BJ (cell line): ENCODE measurements at regions not wholly inside any gene's neighbourhood (a gene's known extent, or its start where the extent isn't known, plus 50 kb on each side); places are given as distances from the start of the nearest gene placed in this dataset.

Source experiments
- CTCF ChIA-PET: fragments of 350-600 bp; formaldehyde crosslinking; extraction: SDS; loops from one replicate; lab custom pipeline; 2021; ENCODE audit warnings: antibody characterized with exemption, inconsistent platforms; lab: Yijun Ruan, JAX
- POLR2A ChIA-PET: fragments of 300-600 bp; sonication (Branson Sonifier 250); formaldehyde crosslinking; extraction: SDS; loops from one replicate; lab custom pipeline; 2021; ENCODE audit warnings: antibody characterized with exemption; lab: Charles Lee
- DNase-seq: peaks from one replicate; pipeline ENCODE4 v3.0.0-alpha.2; 2011; ENCODE audit warnings: low read depth
- H3K27me3 ChIP-seq: 2 replicates; pipeline ENCODE4 v1.6.0; 2011; ENCODE audit warnings: low read length; ENCODE audit not compliant: control insufficient read depth, insufficient read depth
- H3K36me3 ChIP-seq: 2 replicates; pipeline ENCODE4 v1.5.1; 2011; ENCODE audit warnings: low read length; ENCODE audit not compliant: control insufficient read depth, insufficient read depth
- H3K4me3 ChIP-seq: 2 replicates; pipeline ENCODE4 v1.5.1; 2011; ENCODE audit warnings: low read depth, mild to moderate bottlenecking, control low read depth, low read length
- TF ChIP-seq, protein P1 (sequence below): IDR thresholded peaks from 2 replicates; pipeline ENCODE4 v1.5.1; 2011; ENCODE audit warnings: low read depth, mild to moderate bottlenecking, control low read depth, inconsistent platforms, low read length, moderate library complexity; ENCODE audit not compliant: insufficient read depth

DNA sequence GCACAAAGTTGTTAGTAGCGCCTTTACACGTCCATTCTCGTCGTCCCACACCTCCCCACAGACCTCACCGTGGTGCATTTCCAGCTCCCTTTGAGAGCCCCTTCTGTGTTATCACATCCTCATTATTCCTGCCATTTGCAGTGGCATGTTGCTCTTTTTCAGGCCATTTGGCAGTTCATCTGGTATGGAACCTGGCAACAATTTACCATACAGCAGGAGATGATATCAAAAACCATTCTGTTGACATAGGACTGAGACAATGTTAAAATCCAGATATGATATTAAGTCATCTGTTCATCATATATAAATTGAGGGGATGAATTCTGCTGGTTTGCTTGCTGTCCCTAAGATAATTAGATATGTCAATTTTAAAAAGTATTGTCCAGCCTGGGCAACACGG, 83.0 kb downstream of the TMEM174 start:
- no peak overlapping the region for H3K4me3 ChIP-seq
- ChIA-PET POLR2A (no interaction called here), CTCF (interaction anchor here (0.7 kb wide), 1 partner anchor 9 kb away, joined by 3 read pairs; no protein-coding TSS in a partner anchor)
- no peaks in the 10 kb centered on the region for H3K27me3 ChIP-seq
- no peaks in the 10 kb centered on the region for H3K36me3 ChIP-seq
- TF ChIP-seq, protein P1, sequence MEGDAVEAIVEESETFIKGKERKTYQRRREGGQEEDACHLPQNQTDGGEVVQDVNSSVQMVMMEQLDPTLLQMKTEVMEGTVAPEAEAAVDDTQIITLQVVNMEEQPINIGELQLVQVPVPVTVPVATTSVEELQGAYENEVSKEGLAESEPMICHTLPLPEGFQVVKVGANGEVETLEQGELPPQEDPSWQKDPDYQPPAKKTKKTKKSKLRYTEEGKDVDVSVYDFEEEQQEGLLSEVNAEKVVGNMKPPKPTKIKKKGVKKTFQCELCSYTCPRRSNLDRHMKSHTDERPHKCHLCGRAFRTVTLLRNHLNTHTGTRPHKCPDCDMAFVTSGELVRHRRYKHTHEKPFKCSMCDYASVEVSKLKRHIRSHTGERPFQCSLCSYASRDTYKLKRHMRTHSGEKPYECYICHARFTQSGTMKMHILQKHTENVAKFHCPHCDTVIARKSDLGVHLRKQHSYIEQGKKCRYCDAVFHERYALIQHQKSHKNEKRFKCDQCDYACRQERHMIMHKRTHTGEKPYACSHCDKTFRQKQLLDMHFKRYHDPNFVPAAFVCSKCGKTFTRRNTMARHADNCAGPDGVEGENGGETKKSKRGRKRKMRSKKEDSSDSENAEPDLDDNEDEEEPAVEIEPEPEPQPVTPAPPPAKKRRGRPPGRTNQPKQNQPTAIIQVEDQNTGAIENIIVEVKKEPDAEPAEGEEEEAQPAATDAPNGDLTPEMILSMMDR = no peak
- no peak for DNase-seq

DNA sequence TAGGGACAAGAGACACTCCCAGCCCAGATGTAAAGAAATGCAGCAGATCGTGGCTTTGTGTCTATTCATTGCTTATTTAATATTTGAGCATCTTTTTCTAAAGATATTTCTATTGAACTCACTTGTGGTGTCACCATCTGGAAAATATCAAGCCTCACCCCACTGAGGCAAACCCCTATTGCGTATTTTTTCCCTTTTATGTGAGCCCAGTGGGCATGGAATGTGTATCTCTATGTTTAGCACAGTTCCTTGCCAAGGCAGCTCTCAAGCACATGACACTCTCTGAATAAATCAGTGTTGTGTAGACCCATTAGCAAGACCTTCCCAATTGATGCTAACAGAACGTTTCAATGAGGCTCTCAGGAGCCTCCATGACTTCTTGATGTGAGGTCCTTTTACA, 81.6 kb downstream of the TMEM174 start:
- Histone ChIP-seq H3K36me3 (no peaks in the 10 kb centered on the region), H3K27me3 (0 out of 2 replicates have a peak, but pooled peaks cover 2% of the 10 kb centered on the region), H3K4me3 (no peak overlapping the region)
- POLR2A ChIA-PET = no interaction called here
- DNase-seq = no peak
- TF ChIP-seq, protein P1 = no peak
- CTCF ChIA-PET = no interaction called here

DNA sequence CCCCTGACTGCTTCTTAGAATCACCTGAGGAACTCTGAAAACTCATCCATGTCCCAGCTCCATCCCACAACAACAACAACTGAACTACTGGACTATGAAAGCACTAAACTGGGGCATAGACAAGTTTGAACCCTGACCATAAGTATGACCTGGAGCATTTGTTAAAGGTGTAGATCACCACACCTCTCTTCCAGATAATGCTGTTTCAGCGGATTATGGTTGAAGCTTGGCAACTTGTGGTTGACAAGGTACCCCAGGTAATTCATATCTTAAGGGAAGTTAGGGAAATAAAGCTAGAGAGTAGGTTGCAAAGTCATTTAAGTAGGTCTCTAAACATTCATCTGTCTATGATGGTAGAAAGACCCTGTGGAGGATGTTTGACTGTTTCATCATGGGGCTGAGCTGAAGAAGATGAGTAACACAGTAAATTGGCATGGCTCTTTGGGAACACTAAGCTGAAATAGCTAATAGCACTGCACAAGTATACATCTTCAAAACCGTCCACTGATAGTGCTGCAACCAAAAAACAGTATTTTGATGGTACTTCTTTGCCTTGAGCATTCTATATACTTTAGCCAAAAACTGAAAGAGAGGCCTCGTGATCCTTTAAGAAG, 80.2 kb downstream of the TMEM174 start:
- no peak for DNase-seq
- ChIA-PET POLR2A (no interaction called here), CTCF (no interaction called here)
- no peak overlapping the region for H3K4me3 ChIP-seq
- TF ChIP-seq, protein P1 = no peak
- H3K27me3 ChIP-seq = 0 out of 2 replicates have a peak, but pooled peaks cover 2% of the 10 kb centered on the region
- H3K36me3 ChIP-seq = no peaks in the 10 kb centered on the region

DNA sequence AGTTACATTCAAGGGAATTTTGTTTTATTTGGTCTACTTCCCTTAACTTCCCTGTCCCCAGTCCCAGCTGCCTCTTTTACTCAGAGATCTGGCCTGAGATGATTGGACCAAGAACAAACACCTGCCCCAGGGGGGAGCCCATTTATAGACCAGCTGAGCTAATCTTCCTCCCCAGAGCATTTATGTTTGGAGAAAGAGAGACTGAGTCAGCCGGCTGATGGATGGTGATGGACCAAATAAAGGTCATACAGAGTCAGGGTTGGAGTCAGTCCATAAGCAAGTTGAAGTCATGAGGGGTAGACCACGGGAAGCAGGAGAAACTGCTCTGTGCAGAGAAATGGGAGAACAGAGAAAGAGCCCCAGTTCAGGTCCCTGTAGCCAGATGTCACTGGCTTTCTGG, 77.7 kb downstream of the TMEM174 start:
- Histone ChIP-seq H3K36me3 (no peaks in the 10 kb centered on the region), H3K4me3 (no peak overlapping the region), H3K27me3 (0 out of 2 replicates have a peak, but pooled peaks cover 2% of the 10 kb centered on the region)
- ChIA-PET CTCF (interaction anchor here (0.7 kb wide), 1 partner anchor 18 kb away, joined by 3 read pairs; no protein-coding TSS in a partner anchor), POLR2A (no interaction called here)
- no peak for DNase-seq
- TF ChIP-seq, protein P1 = no peak

DNA sequence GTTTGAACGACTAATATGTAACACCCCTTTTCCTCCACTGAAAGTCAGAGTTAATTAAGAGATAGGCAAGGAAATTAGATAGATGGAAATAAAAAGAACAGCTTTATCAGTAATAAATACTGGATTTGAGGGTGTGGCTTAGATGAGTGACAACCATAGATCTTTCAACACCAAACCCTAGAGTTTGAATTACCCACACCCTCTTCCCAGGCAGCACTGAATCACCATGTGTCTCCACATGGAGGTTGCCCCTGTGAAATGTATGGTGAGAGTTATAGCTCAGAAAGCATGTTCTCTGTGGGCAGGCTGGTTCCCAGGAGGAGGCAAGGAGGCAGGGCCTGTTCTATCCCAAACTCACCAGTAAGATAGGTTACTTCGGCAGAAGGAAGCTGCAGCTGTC, 69.7 kb downstream of the TMEM174 start:
- no peak for DNase-seq
- TF ChIP-seq, protein P1 = no peak
- CTCF ChIA-PET = interaction anchor here (0.7 to 1.3 kb wide), 2 partner anchors 10 to 71 kb away, joined by 3 to 9 read pairs; no protein-coding TSS in a partner anchor
- H3K27me3 ChIP-seq = peaks cover 1% of the 10 kb centered on the region; the same call in 1 of the 2 replicates
- POLR2A ChIA-PET = interaction anchor here (0.6 kb wide), 1 partner anchor 236 kb away, joined by 3 read pairs; no protein-coding TSS in a partner anchor
- no peaks in the 10 kb centered on the region for H3K36me3 ChIP-seq
- no peak overlapping the region for H3K4me3 ChIP-seq
